ENCODE measurements at regions not wholly inside any gene's neighbourhood (a gene's known extent, or its start where the extent isn't known, plus 50 kb on each side); places are given as distances from the start of the nearest gene placed in this dataset.

GRCh38 chr3:28863186-28863585 lies 417.7 kb upstream of the RBMS3 start:
- in situ Hi-C loops (cut with HindIII; ENCODE audit: low pct_unique_long_range_greater_than_20kb, low sequenced_read_pairs) = no loop called here
- ATAC-seq (no peak), DNase-seq (ENCODE audit: low read depth, low spot score) (no peak)
- H3K4me3 ChIP-seq (ENCODE audit: low read depth in 2 of 2, low read length in 2 of 2) = no peak overlapping the region
- ChIA-PET CTCF (no interaction called here), POLR2A (no interaction called here)
- no peaks in the 10 kb centered on the region for H3K36me3 ChIP-seq (ENCODE audit: control insufficient read depth, insufficient read depth, low read length)
- H3K9me3 ChIP-seq (ENCODE audit: control insufficient read depth, insufficient read depth, low read depth, low read length) = no peaks in the 10 kb centered on the region
- no peaks in the 10 kb centered on the region for H3K4me1 ChIP-seq (ENCODE audit: control insufficient read depth, insufficient read depth, low read length)
- H3K27ac ChIP-seq (ENCODE audit: low read length) = no peak overlapping the region
- intact Hi-C loops (cut with micrococcal nuclease; ENCODE audit: unreplicated experiment) = no loop called here
- no peaks in the 10 kb centered on the region for H3K27me3 ChIP-seq (ENCODE audit: control insufficient read depth, insufficient read depth, low read length)
- no peak for TF ChIP-seq POLR2AphosphoS5 (IDR thresholded peaks at IDR 0.05; ENCODE audit: low read depth, low read length)
- TF ChIP-seq TCF7L2 (IDR thresholded peaks at IDR 0.05; ENCODE audit: low read depth, low read length) = no peak
- TF ChIP-seq REST (IDR thresholded peaks at IDR 0.05; ENCODE audit: insufficient read depth in 1 of 2, low read depth in 2 of 2, low read length in 1 of 2) = no peak
- no peak for TF ChIP-seq SIN3A (IDR thresholded peaks at IDR 0.05; ENCODE audit: borderline replicate concordance, insufficient read depth, low read depth, low read length)
- TF ChIP-seq CTCF (IDR thresholded peaks at IDR 0.05) = no peak
- no TSS peak for BruUV-seq (replicated peaks)

GRCh38 chr3:28867836-28868235 lies 413.0 kb upstream of the RBMS3 start:
- POLR2A ChIA-PET = no interaction called here
- intact Hi-C loops (cut with micrococcal nuclease; ENCODE audit: unreplicated experiment) = no loop called here
- ATAC-seq (no peak), DNase-seq (ENCODE audit: low read depth, low spot score) (no peak)
- CTCF ChIA-PET = no interaction called here
- no peaks in the 10 kb centered on the region for H3K27me3 ChIP-seq (ENCODE audit: control insufficient read depth, insufficient read depth, low read length)
- no TSS peak for BruUV-seq (replicated peaks)
- in situ Hi-C loops (cut with HindIII; ENCODE audit: low pct_unique_long_range_greater_than_20kb, low sequenced_read_pairs) = no loop called here
- no peaks in the 10 kb centered on the region for H3K36me3 ChIP-seq (ENCODE audit: control insufficient read depth, insufficient read depth, low read length)
- TF ChIP-seq CTCF (IDR thresholded peaks at IDR 0.05) = no peak
- no peak for TF ChIP-seq POLR2AphosphoS5 (IDR thresholded peaks at IDR 0.05; ENCODE audit: low read depth, low read length)
- TF ChIP-seq SIN3A (IDR thresholded peaks at IDR 0.05; ENCODE audit: borderline replicate concordance, insufficient read depth, low read depth, low read length) = no peak
- TF ChIP-seq REST (IDR thresholded peaks at IDR 0.05; ENCODE audit: insufficient read depth in 1 of 2, low read depth in 2 of 2, low read length in 1 of 2) = no peak
- TF ChIP-seq TCF7L2 (IDR thresholded peaks at IDR 0.05; ENCODE audit: low read depth, low read length) = no peak
- H3K4me1 ChIP-seq (ENCODE audit: control insufficient read depth, insufficient read depth, low read length) = no peaks in the 10 kb centered on the region
- H3K9me3 ChIP-seq (ENCODE audit: control insufficient read depth, insufficient read depth, low read depth, low read length) = no peaks in the 10 kb centered on the region
- H3K4me3 ChIP-seq (ENCODE audit: low read depth in 2 of 2, low read length in 2 of 2) = no peak overlapping the region
- no peak overlapping the region for H3K27ac ChIP-seq (ENCODE audit: low read length)
